ENCODE measurements at regions not wholly inside any gene's neighbourhood (a gene's known extent, or its start where the extent isn't known, plus 50 kb on each side); places are given as distances from the start of the nearest gene placed in this dataset.

- Histone ChIP-seq H3K27ac (ENCODE audit: low read depth, low read length) (no peak overlapping the region), H3K4me1 (ENCODE audit: control insufficient read depth in 1 of 2, insufficient read depth in 2 of 2, low read length in 2 of 2) (no peaks in the 10 kb centered on the region), H2AK5ac (ENCODE audit: low read length) (no peak overlapping the region), H2AFZ (ENCODE audit: insufficient read depth, low read length, poor library complexity) (no peak overlapping the region), H4K12ac (ENCODE audit: low read depth, low read length) (no peak overlapping the region), H3K36me3 (ENCODE audit: control insufficient read depth in 1 of 2, insufficient read depth in 2 of 2, low read length in 2 of 2) (no peaks in the 10 kb centered on the region), H3K18ac (ENCODE audit: low read length) (no peak overlapping the region), H2BK5ac (ENCODE audit: low read depth, low read length, poor library complexity) (no peak overlapping the region), H3K79me2 (ENCODE audit: control insufficient read depth, insufficient read depth, low read length, poor library complexity) (no peaks in the 10 kb centered on the region), H3K4me3 (ENCODE audit: low read depth, low read length) (no peak overlapping the region), H4K91ac (ENCODE audit: low read depth, low read length) (no peak overlapping the region), H3K79me1 (ENCODE audit: low read length) (no peaks in the 10 kb centered on the region), H3K27me3 (ENCODE audit: insufficient read depth, low read length) (no peaks in the 10 kb centered on the region), H3K14ac (ENCODE audit: low read length) (no peak overlapping the region), H3K4ac (ENCODE audit: low read depth, low read length) (no peak overlapping the region), H3K9me3 (ENCODE audit: insufficient read depth, low read depth, low read length) (no peaks in the 10 kb centered on the region), H4K8ac (ENCODE audit: low read depth, low read length) (no peak overlapping the region), H3K23ac (ENCODE audit: low read length) (peak overlapping the region; percentile 56), H2BK120ac (ENCODE audit: insufficient read depth, low read length, poor library complexity) (no peak overlapping the region), H2BK12ac (ENCODE audit: low read length) (no peak overlapping the region), H3K4me2 (ENCODE audit: low read length) (no peak overlapping the region), H3K9ac (ENCODE audit: low read length) (no peak overlapping the region)
- WGBS (ENCODE audit: extremely low coverage, insufficient coverage, insufficient read length) = no CpG with 5 or more reads among the region's 8 CpGs
- no peak for DNase-seq
These were observed 61.3 kb downstream of the ZNF22 start for GRCh38 chr10:45061982-45062381.

GRCh38 chr10:45063591-45064231 lies 63.0 kb downstream of the ZNF22 start:
- Histone ChIP-seq H3K23ac (ENCODE audit: low read length) (no peak overlapping the region), H3K9me3 (ENCODE audit: insufficient read depth, low read depth, low read length) (no peaks in the 10 kb centered on the region), H2BK5ac (ENCODE audit: low read depth, low read length, poor library complexity) (no peak overlapping the region), H3K18ac (ENCODE audit: low read length) (no peak overlapping the region), H3K14ac (ENCODE audit: low read length) (no peak overlapping the region), H3K4me1 (ENCODE audit: control insufficient read depth in 1 of 2, insufficient read depth in 2 of 2, low read length in 2 of 2) (no peaks in the 10 kb centered on the region), H3K4me2 (ENCODE audit: low read length) (no peak overlapping the region), H3K4ac (ENCODE audit: low read depth, low read length) (no peak overlapping the region), H3K9ac (ENCODE audit: low read length) (no peak overlapping the region), H3K27me3 (ENCODE audit: insufficient read depth, low read length) (no peaks in the 10 kb centered on the region), H2BK120ac (ENCODE audit: insufficient read depth, low read length, poor library complexity) (no peak overlapping the region), H3K27ac (ENCODE audit: low read depth, low read length) (no peak overlapping the region), H4K12ac (ENCODE audit: low read depth, low read length) (no peak overlapping the region), H2AFZ (ENCODE audit: insufficient read depth, low read length, poor library complexity) (no peak overlapping the region), H3K4me3 (ENCODE audit: low read depth, low read length) (no peak overlapping the region), H3K36me3 (ENCODE audit: control insufficient read depth in 1 of 2, insufficient read depth in 2 of 2, low read length in 2 of 2) (no peaks in the 10 kb centered on the region), H2AK5ac (ENCODE audit: low read length) (no peak overlapping the region), H4K91ac (ENCODE audit: low read depth, low read length) (no peak overlapping the region), H4K8ac (ENCODE audit: low read depth, low read length) (no peak overlapping the region), H3K79me2 (ENCODE audit: control insufficient read depth, insufficient read depth, low read length, poor library complexity) (no peaks in the 10 kb centered on the region), H2BK12ac (ENCODE audit: low read length) (no peak overlapping the region), H3K79me1 (ENCODE audit: low read length) (no peaks in the 10 kb centered on the region)
- no peak for DNase-seq
- WGBS (ENCODE audit: extremely low coverage, insufficient coverage, insufficient read length) = no CpG with 5 or more reads among the region's 8 CpGs

- Histone ChIP-seq H3K36me3 (ENCODE audit: control insufficient read depth in 1 of 2, insufficient read depth in 2 of 2, low read length in 2 of 2) (no peaks in the 10 kb centered on the region), H2BK120ac (ENCODE audit: insufficient read depth, low read length, poor library complexity) (no peak overlapping the region), H3K18ac (ENCODE audit: low read length) (no peak overlapping the region), H3K4me2 (ENCODE audit: low read length) (no peak overlapping the region), H3K27ac (ENCODE audit: low read depth, low read length) (no peak overlapping the region), H3K79me2 (ENCODE audit: control insufficient read depth, insufficient read depth, low read length, poor library complexity) (no peaks in the 10 kb centered on the region), H2BK12ac (ENCODE audit: low read length) (no peak overlapping the region), H3K14ac (ENCODE audit: low read length) (no peak overlapping the region), H4K8ac (ENCODE audit: low read depth, low read length) (no peak overlapping the region), H3K9ac (ENCODE audit: low read length) (no peak overlapping the region), H3K27me3 (ENCODE audit: insufficient read depth, low read length) (no peaks in the 10 kb centered on the region), H4K12ac (ENCODE audit: low read depth, low read length) (no peak overlapping the region), H3K79me1 (ENCODE audit: low read length) (no peaks in the 10 kb centered on the region), H3K23ac (ENCODE audit: low read length) (no peak overlapping the region), H2AK5ac (ENCODE audit: low read length) (no peak overlapping the region), H2AFZ (ENCODE audit: insufficient read depth, low read length, poor library complexity) (no peak overlapping the region), H2BK5ac (ENCODE audit: low read depth, low read length, poor library complexity) (no peak overlapping the region), H3K4me1 (ENCODE audit: control insufficient read depth in 1 of 2, insufficient read depth in 2 of 2, low read length in 2 of 2) (no peaks in the 10 kb centered on the region), H3K4me3 (ENCODE audit: low read depth, low read length) (no peak overlapping the region), H4K91ac (ENCODE audit: low read depth, low read length) (no peak overlapping the region), H3K9me3 (ENCODE audit: insufficient read depth, low read depth, low read length) (no peaks in the 10 kb centered on the region), H3K4ac (ENCODE audit: low read depth, low read length) (no peak overlapping the region)
- WGBS (ENCODE audit: extremely low coverage, insufficient coverage, insufficient read length) = no CpG with 5 or more reads among the region's 3 CpGs
- DNase-seq = no peak
These were observed 64.3 kb downstream of the ZNF22 start for GRCh38 chr10:45064998-45065397.

- no CpG with 5 or more reads among the region's 14 CpGs for WGBS (ENCODE audit: extremely low coverage, insufficient coverage, insufficient read length)
- no peak overlapping the region for H4K91ac ChIP-seq (ENCODE audit: low read depth, low read length)
These were observed 70.5 kb downstream of the ZNF22 start for GRCh38 chr10:45071043-45071813.

More at GRCh38 chr10:45071043-45071813, 70.5 kb downstream of the ZNF22 start:
- H3K9me3 ChIP-seq (ENCODE audit: insufficient read depth, low read depth, low read length) = peaks cover 4% of the 10 kb centered on the region
- no peak overlapping the region for H2BK5ac ChIP-seq (ENCODE audit: low read depth, low read length, poor library complexity)
- H3K27me3 ChIP-seq (ENCODE audit: insufficient read depth, low read length) = no peaks in the 10 kb centered on the region
- H4K12ac ChIP-seq (ENCODE audit: low read depth, low read length) = no peak overlapping the region
- no peak overlapping the region for H2AFZ ChIP-seq (ENCODE audit: insufficient read depth, low read length, poor library complexity)
- H3K9ac ChIP-seq (ENCODE audit: low read length) = no peak overlapping the region
- no peak overlapping the region for H3K4me3 ChIP-seq (ENCODE audit: low read depth, low read length)
- no peak overlapping the region for H2BK12ac ChIP-seq (ENCODE audit: low read length)
- no peaks in the 10 kb centered on the region for H3K79me1 ChIP-seq (ENCODE audit: low read length)
- no peaks in the 10 kb centered on the region for H3K4me1 ChIP-seq (ENCODE audit: control insufficient read depth in 1 of 2, insufficient read depth in 2 of 2, low read length in 2 of 2)
- no peak for DNase-seq
- no peak overlapping the region for H3K23ac ChIP-seq (ENCODE audit: low read length)
- no peak overlapping the region for H2AK5ac ChIP-seq (ENCODE audit: low read length)
- no peak overlapping the region for H3K4me2 ChIP-seq (ENCODE audit: low read length)
- no peak overlapping the region for H2BK120ac ChIP-seq (ENCODE audit: insufficient read depth, low read length, poor library complexity)
- no peaks in the 10 kb centered on the region for H3K36me3 ChIP-seq (ENCODE audit: control insufficient read depth in 1 of 2, insufficient read depth in 2 of 2, low read length in 2 of 2)
- no peak overlapping the region for H3K18ac ChIP-seq (ENCODE audit: low read length)
- H3K79me2 ChIP-seq (ENCODE audit: control insufficient read depth, insufficient read depth, low read length, poor library complexity) = no peaks in the 10 kb centered on the region
- H3K14ac ChIP-seq (ENCODE audit: low read length) = no peak overlapping the region
- no peak overlapping the region for H4K8ac ChIP-seq (ENCODE audit: low read depth, low read length)
- no peak overlapping the region for H3K4ac ChIP-seq (ENCODE audit: low read depth, low read length)
- H3K27ac ChIP-seq (ENCODE audit: low read depth, low read length) = no peak overlapping the region
